ENCODE measurements at regions not wholly inside any gene's neighbourhood (a gene's known extent, or its start where the extent isn't known, plus 50 kb on each side); places are given as distances from the start of the nearest gene placed in this dataset.

DNA sequence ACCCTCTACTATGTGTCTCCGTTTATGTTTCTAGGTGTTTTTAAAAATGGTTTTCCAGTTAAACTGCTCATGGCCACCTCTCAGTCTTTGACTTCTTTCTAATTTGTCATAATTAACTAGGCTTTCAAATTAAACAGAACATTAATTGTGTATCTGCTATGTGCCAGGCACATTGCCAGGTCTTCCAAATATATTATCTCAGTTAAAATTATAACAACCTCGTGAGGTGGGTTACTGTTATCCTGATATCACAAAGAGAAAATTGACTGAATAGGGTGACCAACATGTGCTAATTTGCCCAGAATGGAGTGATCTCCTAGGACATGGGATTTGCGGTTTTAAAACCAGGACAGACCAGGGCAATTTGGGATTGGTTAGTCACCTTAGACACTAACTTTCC lies 222.4 kb upstream of the TLE3 start:
- Histone ChIP-seq H3K9me3 (ENCODE audit: control insufficient read depth, insufficient read depth, low read length) (no peaks in the 10 kb centered on the region; the same call in 1 of the 2 replicates), H2BK20ac (ENCODE audit: low read depth, low read length) (no peak overlapping the region), H4K8ac (ENCODE audit: low read depth in 2 of 2, low read length in 2 of 2) (no peak overlapping the region), H4K20me1 (ENCODE audit: insufficient read depth, low read length) (no peaks in the 10 kb centered on the region), H2BK120ac (ENCODE audit: low read depth, low read length) (no peak overlapping the region), H3K23ac (ENCODE audit: low read depth, low read length) (no peak overlapping the region), H3K27ac (ENCODE audit: insufficient read depth, low read length) (no peak overlapping the region), H3K4me2 (ENCODE audit: low read depth, low read length) (no peak overlapping the region), H3K4me3 (ENCODE audit: insufficient read depth, low read depth, low read length) (no peak overlapping the region), H3K4ac (ENCODE audit: low read depth, low read length) (no peak overlapping the region), H3K9ac (ENCODE audit: low read depth, low read length) (no peak overlapping the region), H3K79me1 (ENCODE audit: low read depth in 1 of 2, low read length in 2 of 2) (no peaks in the 10 kb centered on the region), H2AK9ac (replicated peaks; ENCODE audit: low read depth, low read length, poor library complexity) (no peak overlapping the region), H2BK5ac (ENCODE audit: low read depth, low read length, poor library complexity, severe bottlenecking) (no peak overlapping the region), H3K27me3 (ENCODE audit: control insufficient read depth, insufficient read depth, low read length) (peaks cover 32% of the 10 kb centered on the region), H2AFZ (replicated peaks; ENCODE audit: low read length, poor library complexity) (no peak overlapping the region), H3K9me1 (ENCODE audit: insufficient read depth, low read length) (no peaks in the 10 kb centered on the region), H4K5ac (ENCODE audit: low read depth, low read length) (no peak overlapping the region), H2AK5ac (ENCODE audit: low read depth, low read length) (no peak overlapping the region), H3K14ac (replicated peaks; ENCODE audit: low read depth, low read length) (no peak overlapping the region), H2BK15ac (ENCODE audit: low read depth, low read length) (no peak overlapping the region), H3K56ac (ENCODE audit: extremely low read depth, insufficient read depth, low read length) (no peak overlapping the region), H3K4me1 (ENCODE audit: control insufficient read depth, insufficient read depth, low read length) (peaks cover 23% of the 10 kb centered on the region; the same call in 1 of the 2 replicates), H3K18ac (ENCODE audit: low read depth, low read length) (no peak overlapping the region), H4K91ac (ENCODE audit: insufficient read depth, low read depth, low read length) (no peak overlapping the region), H3K36me3 (ENCODE audit: control insufficient read depth, insufficient read depth, low read length) (no peaks in the 10 kb centered on the region)
- ATAC-seq (ENCODE audit: low read depth) (no peak), DNase-seq (no peak)
- in situ Hi-C loops (cut with MboI; ENCODE audit: low sequenced_read_pairs): no loop called here
- CTCF ChIA-PET: no interaction called here
- intact Hi-C loops (cut with micrococcal nuclease): no loop called here
- TF ChIP-seq SMC3 (IDR thresholded peaks at IDR 0.05; ENCODE audit: low read depth, low read length): no peak
- no peak for TF ChIP-seq RFX5 (IDR thresholded peaks at IDR 0.05; ENCODE audit: low read depth, low read length)
- no peak for TF ChIP-seq BHLHE40 (IDR thresholded peaks at IDR 0.05; ENCODE audit: low read depth, low read length)
- TF ChIP-seq NFE2L2 (IDR thresholded peaks at IDR 0.05; ENCODE audit: low read depth, low read length): no peak
- POLR2A ChIA-PET (ENCODE audit: unreplicated experiment): no interaction called here
- dilution Hi-C loops (cut with HindIII; ENCODE audit: low sequenced_read_pairs, unreplicated experiment): no loop called here
- BruUV-seq (replicated peaks): no TSS peak
- WGBS, 2 experiments (ENCODE audit: extremely low coverage in 2 of 2, insufficient read length in 1 of 2): no CpG with 5 or more reads among the region's 3 CpGs
